ENCODE measurements at regions not wholly inside any gene's neighbourhood (a gene's known extent, or its start where the extent isn't known, plus 50 kb on each side); places are given as distances from the start of the nearest gene placed in this dataset.

- no peaks in the 10 kb centered on the region for H3K9me2 ChIP-seq (ENCODE audit: insufficient read depth)
- no peak overlapping the region for H3K4me2 ChIP-seq (ENCODE audit: low read length)
- H3K27ac ChIP-seq (ENCODE audit: low read depth, low read length) = no peak overlapping the region
- BruUV-seq (replicated peaks) = no TSS peak
- H3K4me3 ChIP-seq (replicated peaks in 1 of 2; ENCODE audit: low read depth in 1 of 2, low read length in 2 of 2) = no peak overlapping the region
- ChIA-PET POLR2A (no interaction called here), CTCF (no interaction called here), RAD21 (ENCODE audit: low non-redundant PET in 1 of 2, low total read pairs in 2 of 2, uncharacterized antibody in 2 of 2, unreplicated experiment in 2 of 2) (no interaction called here)
- H4K20me1 ChIP-seq (ENCODE audit: insufficient read depth) = no peaks in the 10 kb centered on the region
- H3K9me3 ChIP-seq (ENCODE audit: control insufficient read depth in 1 of 2, insufficient read depth in 1 of 2, low read depth in 1 of 2, low read length in 2 of 2) = no peaks in the 10 kb centered on the region
- H3K36me3 ChIP-seq (ENCODE audit: control insufficient read depth in 1 of 2, insufficient read depth in 2 of 2, low read length in 2 of 2) = no peaks in the 10 kb centered on the region
- no peak for DNase-seq (ENCODE audit: low read depth, low spot score)
- H3K4me1 ChIP-seq (ENCODE audit: control insufficient read depth in 1 of 2, insufficient read depth in 2 of 2, low read length in 2 of 2) = peaks cover 0 to 15% of the 10 kb centered on the region in 2 experiments; a peak in 3 of 4 replicates
- TF ChIP-seq POLR2AphosphoS5 (IDR thresholded peaks at IDR 0.05; ENCODE audit: low read depth, low read length) = no peak
- no peak for TF ChIP-seq SIN3A (IDR thresholded peaks at IDR 0.05; ENCODE audit: low read depth)
- no peak for TF ChIP-seq ZBTB33 (IDR thresholded peaks at IDR 0.05; ENCODE audit: extremely low read depth, insufficient replicate concordance, low read length)
- no peak for TF ChIP-seq ZNF274 (IDR thresholded peaks at IDR 0.05; ENCODE audit: low read depth, low read length)
- TF ChIP-seq, protein P1, sequence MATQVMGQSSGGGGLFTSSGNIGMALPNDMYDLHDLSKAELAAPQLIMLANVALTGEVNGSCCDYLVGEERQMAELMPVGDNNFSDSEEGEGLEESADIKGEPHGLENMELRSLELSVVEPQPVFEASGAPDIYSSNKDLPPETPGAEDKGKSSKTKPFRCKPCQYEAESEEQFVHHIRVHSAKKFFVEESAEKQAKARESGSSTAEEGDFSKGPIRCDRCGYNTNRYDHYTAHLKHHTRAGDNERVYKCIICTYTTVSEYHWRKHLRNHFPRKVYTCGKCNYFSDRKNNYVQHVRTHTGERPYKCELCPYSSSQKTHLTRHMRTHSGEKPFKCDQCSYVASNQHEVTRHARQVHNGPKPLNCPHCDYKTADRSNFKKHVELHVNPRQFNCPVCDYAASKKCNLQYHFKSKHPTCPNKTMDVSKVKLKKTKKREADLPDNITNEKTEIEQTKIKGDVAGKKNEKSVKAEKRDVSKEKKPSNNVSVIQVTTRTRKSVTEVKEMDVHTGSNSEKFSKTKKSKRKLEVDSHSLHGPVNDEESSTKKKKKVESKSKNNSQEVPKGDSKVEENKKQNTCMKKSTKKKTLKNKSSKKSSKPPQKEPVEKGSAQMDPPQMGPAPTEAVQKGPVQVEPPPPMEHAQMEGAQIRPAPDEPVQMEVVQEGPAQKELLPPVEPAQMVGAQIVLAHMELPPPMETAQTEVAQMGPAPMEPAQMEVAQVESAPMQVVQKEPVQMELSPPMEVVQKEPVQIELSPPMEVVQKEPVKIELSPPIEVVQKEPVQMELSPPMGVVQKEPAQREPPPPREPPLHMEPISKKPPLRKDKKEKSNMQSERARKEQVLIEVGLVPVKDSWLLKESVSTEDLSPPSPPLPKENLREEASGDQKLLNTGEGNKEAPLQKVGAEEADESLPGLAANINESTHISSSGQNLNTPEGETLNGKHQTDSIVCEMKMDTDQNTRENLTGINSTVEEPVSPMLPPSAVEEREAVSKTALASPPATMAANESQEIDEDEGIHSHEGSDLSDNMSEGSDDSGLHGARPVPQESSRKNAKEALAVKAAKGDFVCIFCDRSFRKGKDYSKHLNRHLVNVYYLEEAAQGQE (IDR thresholded peaks at IDR 0.05; ENCODE audit: low read depth) = no peak
- no peak for TF ChIP-seq EZH2 (IDR thresholded peaks at IDR 0.05)
- TF ChIP-seq FOSL1 (IDR thresholded peaks at IDR 0.05; ENCODE audit: low read depth) = no peak
- TF ChIP-seq, protein P2, sequence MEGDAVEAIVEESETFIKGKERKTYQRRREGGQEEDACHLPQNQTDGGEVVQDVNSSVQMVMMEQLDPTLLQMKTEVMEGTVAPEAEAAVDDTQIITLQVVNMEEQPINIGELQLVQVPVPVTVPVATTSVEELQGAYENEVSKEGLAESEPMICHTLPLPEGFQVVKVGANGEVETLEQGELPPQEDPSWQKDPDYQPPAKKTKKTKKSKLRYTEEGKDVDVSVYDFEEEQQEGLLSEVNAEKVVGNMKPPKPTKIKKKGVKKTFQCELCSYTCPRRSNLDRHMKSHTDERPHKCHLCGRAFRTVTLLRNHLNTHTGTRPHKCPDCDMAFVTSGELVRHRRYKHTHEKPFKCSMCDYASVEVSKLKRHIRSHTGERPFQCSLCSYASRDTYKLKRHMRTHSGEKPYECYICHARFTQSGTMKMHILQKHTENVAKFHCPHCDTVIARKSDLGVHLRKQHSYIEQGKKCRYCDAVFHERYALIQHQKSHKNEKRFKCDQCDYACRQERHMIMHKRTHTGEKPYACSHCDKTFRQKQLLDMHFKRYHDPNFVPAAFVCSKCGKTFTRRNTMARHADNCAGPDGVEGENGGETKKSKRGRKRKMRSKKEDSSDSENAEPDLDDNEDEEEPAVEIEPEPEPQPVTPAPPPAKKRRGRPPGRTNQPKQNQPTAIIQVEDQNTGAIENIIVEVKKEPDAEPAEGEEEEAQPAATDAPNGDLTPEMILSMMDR (IDR thresholded peaks at IDR 0.05 in 2 of 3, conservative IDR thresholded peaks at IDR 0.05 in 1 of 3; ENCODE audit: borderline replicate concordance in 1 of 3, insufficient read depth in 1 of 3, low read depth in 2 of 3, low read length in 2 of 3) = no peak
- no peak for TF ChIP-seq JUND (IDR thresholded peaks at IDR 0.05)
- no peak for TF ChIP-seq YY1 (IDR thresholded peaks at IDR 0.05; ENCODE audit: extremely low read depth, insufficient replicate concordance, low read depth, low read length)
- no peak for TF ChIP-seq ZFX (IDR thresholded peaks at IDR 0.05)
- H3K9ac ChIP-seq (ENCODE audit: low read length) = no peak overlapping the region
- no peaks in the 10 kb centered on the region for H3K79me2 ChIP-seq (ENCODE audit: insufficient read depth, low read length)
- intact Hi-C loops (cut with micrococcal nuclease) = no loop called here
- no peak for ATAC-seq
- H2AFZ ChIP-seq (ENCODE audit: low read depth, low read length, poor library complexity, severe bottlenecking) = no peak overlapping the region
- H3K27me3 ChIP-seq (ENCODE audit: insufficient read depth, low read length) = peaks cover 2% of the 10 kb centered on the region; the same call in 1 of the 2 replicates
These were observed 458.7 kb upstream of the EEF2KMT start for GRCh38 chr16:5556158-5556810.
